Progenitor cell of endocrine pancreas (in vitro differentiated cells): ENCODE measurements at regions not wholly inside any gene's neighbourhood (a gene's known extent, or its start where the extent isn't known, plus 50 kb on each side); places are given as distances from the start of the nearest gene placed in this dataset. TPM values are rescaled to one million over a fixed set of nuclear protein-coding genes. Genes with fewer than 3 reads are reported as not detected.

Source experiments
- DNase-seq: peaks from one replicate; pipeline ENCODE4 v3.0.0; 2021; ENCODE audit warnings: low spot score; ENCODE audit not compliant: unreplicated experiment
- H3K27ac Mint-ChIP-seq: 2 replicates; pipeline ENCODE4 v1.8.0; 2021; ENCODE audit warnings: mild to moderate bottlenecking, moderate library complexity, mixed read lengths
- H3K27me3 Mint-ChIP-seq: 2 replicates; pipeline ENCODE4 v1.8.0; 2021; ENCODE audit warnings: mixed read lengths
- H3K36me3 Mint-ChIP-seq: 2 replicates; pipeline ENCODE4 v1.8.0; 2022; ENCODE audit warnings: mixed read lengths; ENCODE audit not compliant: insufficient read depth
- H3K4me1 Mint-ChIP-seq: 2 replicates; pipeline ENCODE4 v1.8.0; 2021; ENCODE audit warnings: low read depth, mixed read lengths
- H3K4me3 Mint-ChIP-seq: 2 replicates; pipeline ENCODE4 v1.8.0; 2021; ENCODE audit warnings: low read depth, mild to moderate bottlenecking, moderate library complexity, mixed read lengths
- H3K9me3 Mint-ChIP-seq: 2 replicates; pipeline ENCODE4 v1.8.0; 2021; ENCODE audit warnings: low read depth, mixed read lengths
- microRNA-seq: library from miRNA; unstranded; fragments of <30 nt; microRNA quantifications from one replicate; pipeline ENCODE4 v1.1.0, GENCODE V29; 2020; ENCODE audit warnings: borderline number of aligned reads; ENCODE audit not compliant: unreplicated experiment
- TF ChIP-seq, protein P1 (sequence below): fragments of 200-600 bp; sonication (generic); IDR thresholded peaks from one replicate; pipeline ENCODE4 v1.5.0; 2021; ENCODE audit warnings: antibody characterized with exemption, mild to moderate bottlenecking; ENCODE audit not compliant: unreplicated experiment

- no peaks in the 10 kb centered on the region for H3K9me3 Mint-ChIP-seq
- H3K4me3 Mint-ChIP-seq = no peak overlapping the region
- H3K4me1 Mint-ChIP-seq = no peaks in the 10 kb centered on the region
- no peak overlapping the region for H3K27ac Mint-ChIP-seq
- H3K36me3 Mint-ChIP-seq = no peaks in the 10 kb centered on the region
- TF ChIP-seq, protein P1, sequence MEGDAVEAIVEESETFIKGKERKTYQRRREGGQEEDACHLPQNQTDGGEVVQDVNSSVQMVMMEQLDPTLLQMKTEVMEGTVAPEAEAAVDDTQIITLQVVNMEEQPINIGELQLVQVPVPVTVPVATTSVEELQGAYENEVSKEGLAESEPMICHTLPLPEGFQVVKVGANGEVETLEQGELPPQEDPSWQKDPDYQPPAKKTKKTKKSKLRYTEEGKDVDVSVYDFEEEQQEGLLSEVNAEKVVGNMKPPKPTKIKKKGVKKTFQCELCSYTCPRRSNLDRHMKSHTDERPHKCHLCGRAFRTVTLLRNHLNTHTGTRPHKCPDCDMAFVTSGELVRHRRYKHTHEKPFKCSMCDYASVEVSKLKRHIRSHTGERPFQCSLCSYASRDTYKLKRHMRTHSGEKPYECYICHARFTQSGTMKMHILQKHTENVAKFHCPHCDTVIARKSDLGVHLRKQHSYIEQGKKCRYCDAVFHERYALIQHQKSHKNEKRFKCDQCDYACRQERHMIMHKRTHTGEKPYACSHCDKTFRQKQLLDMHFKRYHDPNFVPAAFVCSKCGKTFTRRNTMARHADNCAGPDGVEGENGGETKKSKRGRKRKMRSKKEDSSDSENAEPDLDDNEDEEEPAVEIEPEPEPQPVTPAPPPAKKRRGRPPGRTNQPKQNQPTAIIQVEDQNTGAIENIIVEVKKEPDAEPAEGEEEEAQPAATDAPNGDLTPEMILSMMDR = no peak
- DNase-seq = no peak
- peaks cover 7% of the 10 kb centered on the region for H3K27me3 Mint-ChIP-seq
Observed at GRCh38 chr2:6794448-6794847, 71.3 kb downstream of the CMPK2 start.

Small RNA genes lying in the stretch of these regions (microRNA-seq; reads per million reads assigned to microRNA genes)
- gene MIR7158 (not detected), gene MIR7515 (not detected)
